T-cell (primary cell): ENCODE measurements at regions not wholly inside any gene's neighbourhood (a gene's known extent, or its start where the extent isn't known, plus 50 kb on each side); places are given as distances from the start of the nearest gene placed in this dataset.

Experiments used
- ATAC-seq, 4 experiments: fragments of 200-7000 bp in 3 of 4; fragments of 150-1000 bp in 1 of 4; cut with Tn5 transposase; replicated peaks in 1 of 4; 1 replicate in 3 of 4; 2 replicates in 1 of 4; pipeline ENCODE4 v1.10.0; 2021; ENCODE audit warnings: moderate library complexity in 3 of 4, mild to moderate bottlenecking in 2 of 4, moderate number of reproducible peaks in 1 of 4
- CTCF ChIA-PET, 2 donors: fragments of 300-600 bp; sonication (Branson Sonifier 250); formaldehyde crosslinking; loops; one replicate each; lab custom pipeline; 2022; ENCODE audit warnings: antibody characterized with exemption in 2 of 2; lab: Charles Lee
- POLR2A ChIA-PET, 2 donors: fragments of 300-600 bp; sonication (Branson Sonifier 250); formaldehyde crosslinking; loops; one replicate each; lab custom pipeline; 2022; ENCODE audit warnings: antibody characterized with exemption in 2 of 2; lab: Charles Lee
- DNase-seq, 35 experiments: peaks; one replicate each; pipeline versions ENCODE4 v3.0.0 to v3.0.0-alpha.2; 2013 to 2023
- H3K27ac ChIP-seq: one replicate; pipeline ENCODE4 v1.5.1; 2013; ENCODE audit warnings: low read length
- H3K27me3 ChIP-seq, 2 experiments: replicated peaks in 1 of 2; 1 replicate in 1 of 2; 2 replicates in 1 of 2; pipeline versions ENCODE4 v1.6.1 to v1.7.0; 2013; ENCODE audit warnings: low read length in 1 of 2, mixed read lengths in 1 of 2; ENCODE audit not compliant: control insufficient read depth in 2 of 2, insufficient read depth in 2 of 2; ENCODE audit errors: extremely low read depth in 1 of 2
- H3K36me3 ChIP-seq, 2 donors: 1 replicate in 1 of 2; 2 replicates in 1 of 2; pipeline versions ENCODE4 v1.6.1 to v1.7.0; 2013; ENCODE audit warnings: low read length in 1 of 2; ENCODE audit not compliant: control insufficient read depth in 2 of 2, insufficient read depth in 1 of 2; ENCODE audit errors: extremely low read depth in 1 of 2
- H3K4me1 ChIP-seq, 2 experiments: 1 replicate in 1 of 2; 2 replicates in 1 of 2; pipeline versions ENCODE4 v1.6.1 to v1.7.0; 2013; ENCODE audit warnings: low read length in 2 of 2, mixed read lengths in 1 of 2; ENCODE audit not compliant: insufficient read depth in 2 of 2, control insufficient read depth in 1 of 2; ENCODE audit errors: extremely low read depth in 1 of 2
- H3K4me3 ChIP-seq, 2 donors: 1 replicate in 1 of 2; 2 replicates in 1 of 2; pipeline versions ENCODE4 v1.5.1 to v1.7.0; 2013; ENCODE audit warnings: mild to moderate bottlenecking in 2 of 2, low read length in 1 of 2, moderate library complexity in 1 of 2; ENCODE audit not compliant: control insufficient read depth in 1 of 2; ENCODE audit errors: extremely low read depth in 1 of 2
- H3K9me3 ChIP-seq: 2 replicates; pipeline ENCODE4 v1.7.0; 2013
- H3K27ac Mint-ChIP-seq, 2 donors: one replicate each; pipeline ENCODE4 v1.8.0; 2020 to 2021; ENCODE audit warnings: mild to moderate bottlenecking in 2 of 2, mixed read lengths in 2 of 2
- H3K27me3 Mint-ChIP-seq, 2 donors: one replicate each; pipeline ENCODE4 v1.8.0; 2021 to 2022; ENCODE audit warnings: mixed read lengths in 2 of 2
- H3K36me3 Mint-ChIP-seq: one replicate; pipeline ENCODE4 v1.8.0; 2021; ENCODE audit warnings: mixed read lengths
- H3K4me1 Mint-ChIP-seq, 3 donors: one replicate each; pipeline ENCODE4 v1.8.0; 2020 to 2022; ENCODE audit warnings: mixed read lengths in 3 of 3, mild to moderate bottlenecking in 1 of 3
- H3K4me3 Mint-ChIP-seq, 3 donors: one replicate each; pipeline ENCODE4 v1.8.0; 2020 to 2022; ENCODE audit warnings: mild to moderate bottlenecking in 3 of 3, mixed read lengths in 3 of 3, moderate library complexity in 3 of 3
- H3K9me3 Mint-ChIP-seq, 3 donors: one replicate each; pipeline ENCODE4 v1.8.0; 2020 to 2022; ENCODE audit warnings: mixed read lengths in 3 of 3
- WGBS: methylation state at CpG from one replicate; pipeline ENCODE4 v1.1.5; 2013; ENCODE audit warnings: missing lambda C conversion rate; ENCODE audit not compliant: insufficient coverage; 5-methylcytosine and 5-hydroxymethylcytosine counted together

DNA sequence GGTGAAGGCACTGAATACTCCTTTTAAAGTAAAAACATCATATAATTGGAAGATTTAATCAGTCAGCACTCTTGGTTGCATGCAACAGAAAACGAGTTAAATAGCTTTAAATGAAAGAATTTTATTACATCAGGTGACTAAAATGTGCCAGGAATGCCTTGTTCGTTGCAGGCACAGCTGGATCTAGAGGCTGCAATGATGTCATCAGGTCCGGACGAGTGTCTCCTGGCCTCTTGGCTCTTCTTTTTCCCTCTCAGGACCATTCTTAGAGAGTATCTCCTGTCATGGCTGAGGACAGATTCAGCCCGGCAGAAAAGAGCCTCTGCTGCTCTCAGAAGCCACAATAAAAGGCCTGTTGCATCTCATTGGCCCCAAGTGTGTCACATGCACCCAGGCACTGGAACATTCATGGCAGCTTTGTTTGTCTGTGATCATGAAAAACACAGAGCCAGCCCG lies 510.7 kb upstream of the SULF2 start:
- POLR2A ChIA-PET: no interaction called here

DNA sequence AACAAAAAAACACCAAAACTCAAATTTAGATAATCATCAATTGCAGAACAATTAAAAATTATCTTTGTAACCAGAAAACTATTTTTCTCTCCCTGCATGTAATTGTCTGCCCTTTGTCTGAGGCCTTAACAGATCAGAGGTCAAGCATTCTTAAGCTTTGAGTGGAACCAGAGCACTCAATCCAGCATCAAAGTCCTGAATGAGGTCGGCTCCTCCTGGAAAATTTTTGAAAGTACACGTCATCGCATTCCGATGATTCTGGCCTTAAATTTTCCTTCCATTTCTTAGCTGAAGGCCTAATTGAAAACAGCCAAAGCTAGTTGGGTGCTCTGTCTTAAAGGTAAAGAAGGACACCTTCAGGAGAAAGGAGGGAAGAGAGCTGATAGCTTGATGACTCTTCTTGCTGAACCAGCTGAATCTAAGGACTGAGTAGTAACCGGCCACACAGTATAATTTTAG lies 510.2 kb upstream of the SULF2 start:
- ChIA-PET CTCF (no interaction called here), POLR2A (no interaction called here)
- Mint-ChIP-seq H3K27me3 (peaks cover 17 to 24% of the 10 kb centered on the region in 2 donors), H3K4me3 (no peak overlapping the region), H3K27ac (no peak overlapping the region), H3K4me1 (no peaks in the 10 kb centered on the region), H3K36me3 (no peaks in the 10 kb centered on the region), H3K9me3 (no peaks in the 10 kb centered on the region)
- Histone ChIP-seq H3K9me3 (no peaks in the 10 kb centered on the region), H3K36me3 (no peaks in the 10 kb centered on the region), H3K27me3 (peaks cover 0 to 22% of the 10 kb centered on the region in 2 experiments), H3K27ac (no peak overlapping the region), H3K4me1 (no peaks in the 10 kb centered on the region), H3K4me3 (no peak overlapping the region)
- DNase-seq: no peak
- 91% methylated on average over 4 of the region's 5 CpGs for WGBS
- ATAC-seq: no peak

More for the DNA sequence above, 510.7 kb upstream of the SULF2 start:
- ATAC-seq: no peak
- H3K4me3 Mint-ChIP-seq: no peak overlapping the region
- Histone ChIP-seq H3K4me3 (no peak overlapping the region), H3K4me1 (no peaks in the 10 kb centered on the region), H3K36me3 (no peaks in the 10 kb centered on the region), H3K27ac (no peak overlapping the region), H3K27me3 (peaks cover 0 to 22% of the 10 kb centered on the region in 2 experiments), H3K9me3 (no peaks in the 10 kb centered on the region)
- no peaks in the 10 kb centered on the region for H3K36me3 Mint-ChIP-seq
- 56% methylated on average over 3 of the region's 6 CpGs for WGBS
- H3K9me3 Mint-ChIP-seq: no peaks in the 10 kb centered on the region
- DNase-seq: no peak
- H3K27ac Mint-ChIP-seq: no peak overlapping the region
- CTCF ChIA-PET: no interaction called here
- no peaks in the 10 kb centered on the region for H3K4me1 Mint-ChIP-seq
- H3K27me3 Mint-ChIP-seq: peaks cover 17 to 25% of the 10 kb centered on the region in 2 donors

DNA sequence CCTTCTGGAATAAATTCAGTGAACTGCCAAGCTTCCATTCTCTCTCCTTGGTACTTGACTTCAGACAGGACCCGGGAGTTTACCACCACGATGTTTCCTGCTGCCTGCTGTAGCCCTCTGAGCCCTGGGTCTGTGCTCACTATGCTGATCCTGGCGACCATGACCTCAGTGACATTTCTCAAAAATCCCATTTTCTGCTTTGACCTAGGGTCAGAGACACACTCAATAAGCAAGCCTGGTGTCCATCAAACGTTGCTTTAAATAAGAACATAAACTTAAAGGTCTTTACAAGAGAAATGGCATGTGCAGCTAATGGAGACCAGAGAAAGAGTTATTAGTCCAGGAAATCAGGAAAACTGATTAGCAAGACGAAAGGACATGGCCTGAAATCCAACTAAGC lies 509.7 kb upstream of the SULF2 start:
- no peak overlapping the region for H3K4me3 Mint-ChIP-seq
- ChIA-PET CTCF (no interaction called here), POLR2A (no interaction called here)
- peaks cover 0 to 24% of the 10 kb centered on the region in 2 experiments for H3K27me3 ChIP-seq
- H3K36me3 Mint-ChIP-seq: no peaks in the 10 kb centered on the region
- no peak overlapping the region for H3K4me3 ChIP-seq
- ATAC-seq (no peak), DNase-seq (no peak)
- peaks cover 17 to 24% of the 10 kb centered on the region in 2 donors for H3K27me3 Mint-ChIP-seq
- H3K36me3 ChIP-seq: no peaks in the 10 kb centered on the region
- no peaks in the 10 kb centered on the region for H3K9me3 Mint-ChIP-seq
- H3K4me1 Mint-ChIP-seq: no peaks in the 10 kb centered on the region
- no peak overlapping the region for H3K27ac ChIP-seq
- H3K9me3 ChIP-seq: no peaks in the 10 kb centered on the region
- 63% methylated on average over 4 of the region's 5 CpGs for WGBS
- no peak overlapping the region for H3K27ac Mint-ChIP-seq
- H3K4me1 ChIP-seq: no peaks in the 10 kb centered on the region

DNA sequence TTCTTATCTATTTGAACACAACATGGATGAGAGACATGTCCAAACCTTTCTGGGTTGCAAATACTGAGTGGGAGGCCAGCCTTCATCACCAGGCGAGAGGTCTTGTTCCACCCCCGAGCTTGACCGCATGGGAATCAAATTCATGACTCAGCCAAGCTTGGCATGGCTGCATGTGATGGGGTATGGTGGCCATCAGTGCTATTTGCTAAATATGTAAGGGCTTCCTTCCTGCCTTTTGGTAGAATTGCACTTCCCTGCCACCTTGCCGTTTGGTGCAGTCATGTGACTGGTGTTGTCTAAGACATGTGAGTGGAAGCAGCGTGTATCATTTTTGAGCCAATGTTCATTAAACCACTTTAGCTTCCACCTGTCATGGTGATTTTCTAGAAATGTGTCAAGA lies 508.9 kb upstream of the SULF2 start:
- no peaks in the 10 kb centered on the region for H3K4me1 Mint-ChIP-seq
- no peaks in the 10 kb centered on the region for H3K9me3 Mint-ChIP-seq
- ATAC-seq (no peak), DNase-seq (no peak)
- Histone ChIP-seq H3K27me3 (peaks cover 0 to 26% of the 10 kb centered on the region in 2 experiments), H3K4me1 (no peaks in the 10 kb centered on the region), H3K9me3 (no peaks in the 10 kb centered on the region), H3K4me3 (no peak overlapping the region), H3K27ac (no peak overlapping the region), H3K36me3 (no peaks in the 10 kb centered on the region)
- no peaks in the 10 kb centered on the region for H3K36me3 Mint-ChIP-seq
- no peak overlapping the region for H3K27ac Mint-ChIP-seq
- ChIA-PET CTCF (no interaction called here), POLR2A (no interaction called here)
- no CpG with 5 or more reads among the region's 5 CpGs for WGBS
- H3K4me3 Mint-ChIP-seq: no peak overlapping the region
- H3K27me3 Mint-ChIP-seq: peaks cover 14 to 23% of the 10 kb centered on the region in 2 donors

DNA sequence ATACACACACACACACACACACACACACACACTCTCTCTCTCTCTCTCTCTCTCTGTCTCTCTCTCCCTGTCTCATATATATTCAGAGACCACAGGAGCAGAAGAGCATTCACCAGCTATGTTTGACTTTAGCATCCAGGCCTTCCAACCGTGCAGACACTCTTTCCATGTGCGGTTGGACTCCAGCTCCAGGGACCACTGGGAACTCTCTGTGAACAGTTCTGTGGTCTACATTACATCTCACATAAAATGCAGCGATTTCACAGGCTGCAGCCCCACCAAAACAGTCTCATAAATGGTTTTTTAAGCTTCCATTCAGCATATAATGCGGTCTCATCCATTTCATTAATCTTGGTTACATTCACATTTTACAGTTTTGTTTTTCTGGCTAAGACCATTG lies 508.4 kb upstream of the SULF2 start:
- Mint-ChIP-seq H3K36me3 (no peaks in the 10 kb centered on the region), H3K27ac (peak overlapping the region in 1 of 2 donors; percentile 33), H3K4me1 (no peaks in the 10 kb centered on the region), H3K27me3 (peaks cover 17 to 18% of the 10 kb centered on the region in 2 donors), H3K4me3 (no peak overlapping the region), H3K9me3 (no peaks in the 10 kb centered on the region)
- H3K4me3 ChIP-seq: no peak overlapping the region
- 83% methylated on average over 3 of the region's 4 CpGs for WGBS
- ChIA-PET POLR2A (no interaction called here), CTCF (no interaction called here)
- no peaks in the 10 kb centered on the region for H3K9me3 ChIP-seq
- H3K36me3 ChIP-seq: no peaks in the 10 kb centered on the region
- no peak overlapping the region for H3K27ac ChIP-seq
- ATAC-seq: no peak
- no peak for DNase-seq
- H3K4me1 ChIP-seq: no peaks in the 10 kb centered on the region
- H3K27me3 ChIP-seq: peaks cover 0 to 20% of the 10 kb centered on the region in 2 experiments

DNA sequence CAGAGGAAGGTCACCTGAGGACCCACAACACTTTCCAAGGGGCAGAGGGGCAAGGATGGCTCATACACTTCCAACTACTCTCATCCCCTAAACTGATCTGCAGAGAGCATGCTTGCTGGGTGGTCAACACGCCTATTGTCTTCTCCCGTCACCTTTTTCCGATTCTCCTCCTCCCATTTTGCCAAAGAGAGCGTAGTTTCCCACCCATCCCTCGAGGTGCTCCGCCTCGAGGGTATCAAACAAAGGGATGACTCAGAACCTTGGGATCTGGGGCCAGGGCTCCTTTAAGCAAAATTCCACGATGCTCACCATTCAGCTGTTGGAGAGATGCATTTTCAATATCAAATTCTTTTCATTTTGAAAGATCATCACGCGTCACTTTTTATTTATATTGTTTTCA lies 507.5 kb upstream of the SULF2 start:
- Mint-ChIP-seq H3K27me3 (peaks cover 15 to 17% of the 10 kb centered on the region in 2 donors), H3K27ac (no peak overlapping the region), H3K36me3 (no peaks in the 10 kb centered on the region), H3K4me1 (no peaks in the 10 kb centered on the region), H3K4me3 (no peak overlapping the region), H3K9me3 (no peaks in the 10 kb centered on the region)
- Histone ChIP-seq H3K4me1 (no peaks in the 10 kb centered on the region), H3K27ac (no peak overlapping the region), H3K36me3 (no peaks in the 10 kb centered on the region), H3K9me3 (no peaks in the 10 kb centered on the region), H3K27me3 (peaks cover 0 to 20% of the 10 kb centered on the region in 2 experiments), H3K4me3 (no peak overlapping the region)
- no peak for DNase-seq
- ATAC-seq: no peak
- 56% methylated on average over 5 of the region's 10 CpGs for WGBS
- POLR2A ChIA-PET: no interaction called here
- CTCF ChIA-PET: no interaction called here

DNA sequence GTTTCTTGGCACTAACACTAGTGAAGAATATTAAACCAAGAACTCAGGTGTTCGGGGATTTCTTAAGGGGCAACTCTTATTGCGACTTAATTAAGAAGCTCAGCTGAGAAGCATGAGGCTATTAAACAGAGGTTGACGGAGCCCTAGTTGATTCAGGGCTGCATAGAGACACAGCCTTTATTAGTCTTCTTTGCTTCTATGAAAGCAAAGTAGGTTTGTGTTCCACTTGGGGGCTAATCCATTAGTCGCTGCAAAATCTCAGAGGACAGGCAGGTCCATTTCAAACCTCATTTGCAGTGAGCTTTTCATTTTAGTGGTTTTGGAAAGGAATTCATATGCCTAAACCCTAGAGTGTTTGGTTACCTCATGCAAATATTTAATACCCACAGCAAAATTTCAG lies 506.6 kb upstream of the SULF2 start:
- Histone ChIP-seq H3K4me1 (no peaks in the 10 kb centered on the region), H3K27ac (no peak overlapping the region), H3K9me3 (no peaks in the 10 kb centered on the region), H3K27me3 (peaks cover 0 to 14% of the 10 kb centered on the region in 2 experiments), H3K4me3 (no peak overlapping the region), H3K36me3 (no peaks in the 10 kb centered on the region)
- no peak for ATAC-seq
- Mint-ChIP-seq H3K4me3 (no peak overlapping the region), H3K27me3 (peaks cover 15 to 21% of the 10 kb centered on the region in 2 donors), H3K27ac (no peak overlapping the region), H3K4me1 (no peaks in the 10 kb centered on the region), H3K9me3 (no peaks in the 10 kb centered on the region), H3K36me3 (no peaks in the 10 kb centered on the region)
- no peak for DNase-seq
- ChIA-PET POLR2A (no interaction called here), CTCF (no interaction called here)
- WGBS: 100% methylated on average over 2 of the region's 4 CpGs
